IPS-18a (cell line): ENCODE measurements at regions not wholly inside any gene's neighbourhood (a gene's known extent, or its start where the extent isn't known, plus 50 kb on each side); places are given as distances from the start of the nearest gene placed in this dataset.
"Not testable (repeated sequence)": the region's sequence is repeated elsewhere in the genome, so short reads cannot be mapped to it uniquely, and the experiment has no call there.

ENCODE experiments used
- H3K27ac ChIP-seq: one replicate; pipeline ENCODE4 v1.5.1; 2013; ENCODE audit warnings: low read length
- H3K27me3 ChIP-seq: one replicate; pipeline ENCODE4 v1.6.1; 2013; ENCODE audit warnings: mild to moderate bottlenecking, low read length; ENCODE audit not compliant: control insufficient read depth, insufficient read depth
- H3K36me3 ChIP-seq: one replicate; pipeline ENCODE4 v1.6.1; 2013; ENCODE audit warnings: low read depth, low read length; ENCODE audit not compliant: control insufficient read depth
- H3K4me1 ChIP-seq: one replicate; pipeline ENCODE4 v1.6.1; 2013; ENCODE audit warnings: low read depth, low read length; ENCODE audit not compliant: control insufficient read depth
- H3K4me3 ChIP-seq: one replicate; pipeline ENCODE4 v1.5.1; 2013; ENCODE audit warnings: low read length
- H3K9ac ChIP-seq: one replicate; pipeline ENCODE4 v1.6.1; 2013; ENCODE audit warnings: mild to moderate bottlenecking, low read length, moderate library complexity
- H3K9me3 ChIP-seq: one replicate; pipeline ENCODE4 v1.6.1; 2013; ENCODE audit warnings: low read depth, low read length; ENCODE audit not compliant: control insufficient read depth

- no peak overlapping the region for H3K9ac ChIP-seq
- H3K9me3 ChIP-seq, result no peaks in the 10 kb centered on the region
- H3K36me3 ChIP-seq, result no peaks in the 10 kb centered on the region
- no peak overlapping the region for H3K4me3 ChIP-seq
- no peak overlapping the region for H3K27ac ChIP-seq
- H3K27me3 ChIP-seq, result no peaks in the 10 kb centered on the region
- H3K4me1 ChIP-seq, result no peaks in the 10 kb centered on the region
Observed at GRCh38 chr2:149857344-149857743, 269.8 kb upstream of the MMADHC start.

- H3K27ac ChIP-seq, H3K4me1 ChIP-seq, H3K9me3 ChIP-seq, H3K9ac ChIP-seq, H3K36me3 ChIP-seq, H3K27me3 ChIP-seq, H3K4me3 ChIP-seq: not testable (repeated sequence)
Observed at GRCh38 chr2:149855859-149856258, 268.3 kb upstream of the MMADHC start.

- H3K4me3 ChIP-seq, result no peak overlapping the region
- no peaks in the 10 kb centered on the region for H3K36me3 ChIP-seq
- no peak overlapping the region for H3K27ac ChIP-seq
- no peak overlapping the region for H3K9ac ChIP-seq
- no peaks in the 10 kb centered on the region for H3K4me1 ChIP-seq
- no peaks in the 10 kb centered on the region for H3K27me3 ChIP-seq
- no peaks in the 10 kb centered on the region for H3K9me3 ChIP-seq
Observed at GRCh38 chr2:149849591-149849990, 262.0 kb upstream of the MMADHC start.

GRCh38 chr2:149849136-149849535, 261.6 kb upstream of the MMADHC start:
- H3K27me3 ChIP-seq, result no peaks in the 10 kb centered on the region
- H3K9me3 ChIP-seq, result no peaks in the 10 kb centered on the region
- H3K36me3 ChIP-seq, result no peaks in the 10 kb centered on the region
- H3K4me3 ChIP-seq, result no peak overlapping the region
- H3K4me1 ChIP-seq, result no peaks in the 10 kb centered on the region
- no peak overlapping the region for H3K9ac ChIP-seq
- no peak overlapping the region for H3K27ac ChIP-seq

GRCh38 chr2:149841396-149841795, 253.8 kb upstream of the MMADHC start:
- H3K9ac ChIP-seq, result no peak overlapping the region
- no peak overlapping the region for H3K4me3 ChIP-seq
- H3K4me1 ChIP-seq, result no peaks in the 10 kb centered on the region
- no peaks in the 10 kb centered on the region for H3K27me3 ChIP-seq
- H3K36me3 ChIP-seq, result no peaks in the 10 kb centered on the region
- H3K27ac ChIP-seq, result no peak overlapping the region
- no peaks in the 10 kb centered on the region for H3K9me3 ChIP-seq

GRCh38 chr2:149832324-149832723, 244.7 kb upstream of the MMADHC start:
- Histone ChIP-seq H3K4me1 (no peaks in the 10 kb centered on the region), H3K27ac (no peak overlapping the region), H3K9me3 (no peaks in the 10 kb centered on the region), H3K9ac (no peak overlapping the region), H3K27me3 (no peaks in the 10 kb centered on the region), H3K4me3 (no peak overlapping the region), H3K36me3 (no peaks in the 10 kb centered on the region)

GRCh38 chr2:149828520-149829210, 241.1 kb upstream of the MMADHC start:
- Histone ChIP-seq H3K27me3 (no peaks in the 10 kb centered on the region), H3K9me3 (no peaks in the 10 kb centered on the region), H3K4me3 (no peak overlapping the region), H3K27ac (no peak overlapping the region), H3K4me1 (peaks cover 14% of the 10 kb centered on the region), H3K36me3 (no peaks in the 10 kb centered on the region), H3K9ac (no peak overlapping the region)

- H3K27me3 ChIP-seq, result no peaks in the 10 kb centered on the region
- no peak overlapping the region for H3K4me3 ChIP-seq
- no peak overlapping the region for H3K9ac ChIP-seq
- peaks cover 14% of the 10 kb centered on the region for H3K4me1 ChIP-seq
- no peaks in the 10 kb centered on the region for H3K36me3 ChIP-seq
- H3K27ac ChIP-seq, result no peak overlapping the region
- H3K9me3 ChIP-seq, result no peaks in the 10 kb centered on the region
Observed at GRCh38 chr2:149827585-149828126, 240.1 kb upstream of the MMADHC start.

GRCh38 chr2:149826471-149827125, 239.0 kb upstream of the MMADHC start:
- H3K4me3 ChIP-seq, result no peak overlapping the region
- no peak overlapping the region for H3K27ac ChIP-seq
- H3K9me3 ChIP-seq, result no peaks in the 10 kb centered on the region
- peaks cover 14% of the 10 kb centered on the region for H3K4me1 ChIP-seq
- no peaks in the 10 kb centered on the region for H3K36me3 ChIP-seq
- no peak overlapping the region for H3K9ac ChIP-seq
- no peaks in the 10 kb centered on the region for H3K27me3 ChIP-seq

GRCh38 chr2:149825473-149825872, 237.9 kb upstream of the MMADHC start:
- no peak overlapping the region for H3K27ac ChIP-seq
- H3K9ac ChIP-seq, result no peak overlapping the region
- H3K4me1 ChIP-seq, result peaks cover 14% of the 10 kb centered on the region
- no peaks in the 10 kb centered on the region for H3K9me3 ChIP-seq
- no peaks in the 10 kb centered on the region for H3K36me3 ChIP-seq
- H3K4me3 ChIP-seq, result no peak overlapping the region
- no peaks in the 10 kb centered on the region for H3K27me3 ChIP-seq

GRCh38 chr2:149824136-149824535, 236.6 kb upstream of the MMADHC start:
- peaks cover 19% of the 10 kb centered on the region for H3K4me1 ChIP-seq
- no peak overlapping the region for H3K4me3 ChIP-seq
- H3K9me3 ChIP-seq, result no peaks in the 10 kb centered on the region
- H3K27ac ChIP-seq, result no peak overlapping the region
- H3K9ac ChIP-seq, result no peak overlapping the region
- H3K27me3 ChIP-seq, result no peaks in the 10 kb centered on the region
- no peaks in the 10 kb centered on the region for H3K36me3 ChIP-seq
